Ectodermal cell (in vitro differentiated cells): ENCODE measurements at regions not wholly inside any gene's neighbourhood (a gene's known extent, or its start where the extent isn't known, plus 50 kb on each side); places are given as distances from the start of the nearest gene placed in this dataset.

Experiments
- H3K27ac ChIP-seq: 2 replicates; pipeline ENCODE4 v1.7.0; 2013; ENCODE audit warnings: mild to moderate bottlenecking, low read depth, low read length; ENCODE audit not compliant: insufficient read depth, poor library complexity, severe bottlenecking
- H3K27me3 ChIP-seq: 2 replicates; pipeline ENCODE4 v1.7.0; 2013; ENCODE audit warnings: mild to moderate bottlenecking, low read length; ENCODE audit not compliant: insufficient read depth, control insufficient read depth, poor library complexity, severe bottlenecking
- H3K36me3 ChIP-seq: one replicate; pipeline ENCODE4 v1.7.0; 2013; ENCODE audit warnings: low read length; ENCODE audit not compliant: control insufficient read depth, insufficient read depth
- H3K4me1 ChIP-seq: one replicate; pipeline ENCODE4 v1.7.0; 2013; ENCODE audit warnings: low read length; ENCODE audit not compliant: control insufficient read depth, insufficient read depth
- H3K4me3 ChIP-seq: 2 replicates; pipeline ENCODE4 v1.7.0; 2013; ENCODE audit warnings: low read depth, low read length, control low read depth; ENCODE audit not compliant: insufficient read depth
- H3K9me3 ChIP-seq: 2 replicates; pipeline ENCODE4 v1.7.0; 2013; ENCODE audit warnings: mild to moderate bottlenecking, low read length, moderate library complexity; ENCODE audit not compliant: control insufficient read depth
- WGBS, 2 experiments: methylation state at CpG; one replicate each; pipeline ENCODE4 v1.1.7; 2013; ENCODE audit warnings: missing lambda C conversion rate in 2 of 2; 5-methylcytosine and 5-hydroxymethylcytosine counted together

DNA sequence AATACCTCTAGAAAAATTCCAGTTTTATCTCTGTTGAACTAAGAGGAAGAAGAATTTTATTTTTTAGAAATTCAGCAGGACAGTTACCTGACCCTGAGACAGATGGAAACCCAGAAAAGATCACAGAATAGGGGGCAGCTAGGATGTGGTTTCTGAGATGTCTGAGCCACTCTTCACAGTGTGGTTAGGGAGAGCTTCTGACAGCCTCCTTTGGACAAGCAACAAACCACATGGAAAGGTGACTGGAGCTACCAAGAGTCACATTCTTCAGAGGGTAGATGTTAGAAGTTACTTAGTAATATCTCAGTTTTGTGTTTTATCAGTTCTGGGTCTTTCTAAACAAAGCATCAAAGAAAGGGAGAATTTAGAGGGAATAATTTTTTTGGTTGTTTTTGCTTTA is 117.3 kb upstream of the NAP1L1 start:
- Histone ChIP-seq H3K4me1 (no peaks in the 10 kb centered on the region), H3K27me3 (no peaks in the 10 kb centered on the region)

DNA sequence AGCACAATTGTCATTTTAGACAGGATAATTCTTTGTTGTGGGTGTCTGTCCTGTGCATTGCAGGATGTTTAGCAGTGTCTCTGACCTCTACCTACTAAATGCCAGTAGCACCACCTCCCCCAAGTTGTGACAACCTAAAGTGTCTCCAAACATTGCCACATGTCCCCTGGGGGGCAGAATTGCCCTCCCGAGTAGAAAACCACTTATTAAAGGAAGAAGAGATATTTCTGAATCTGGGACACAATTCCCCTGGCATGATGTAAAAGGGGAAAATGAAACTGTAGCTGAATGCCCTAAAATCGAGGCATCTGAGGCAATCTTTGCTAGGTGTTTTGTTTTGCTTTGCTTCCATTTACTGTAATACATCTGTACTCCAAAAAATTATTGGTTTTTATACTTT is 116.8 kb upstream of the NAP1L1 start:
- 79 to 89% methylated on average over 1 to 2 of the region's 2 CpGs for WGBS, 2 experiments
- no peak overlapping the region for H3K27ac ChIP-seq

More for the DNA sequence above, 117.3 kb upstream of the NAP1L1 start:
- no peak overlapping the region for H3K4me3 ChIP-seq
- no peaks in the 10 kb centered on the region for H3K36me3 ChIP-seq
- H3K27ac ChIP-seq = no peak overlapping the region
- no peaks in the 10 kb centered on the region for H3K9me3 ChIP-seq

GRCh38 chr12:76199808-76200207 is 115.3 kb upstream of the NAP1L1 start:
- Histone ChIP-seq H3K9me3 (no peaks in the 10 kb centered on the region), H3K27ac (no peak overlapping the region), H3K4me1 (no peaks in the 10 kb centered on the region), H3K27me3 (no peaks in the 10 kb centered on the region), H3K4me3 (no peak overlapping the region), H3K36me3 (no peaks in the 10 kb centered on the region)
- WGBS, 2 experiments = 91 to 97% methylated on average over 2 of the region's 2 CpGs

More for the DNA sequence above, 116.8 kb upstream of the NAP1L1 start:
- H3K27me3 ChIP-seq = no peaks in the 10 kb centered on the region
- no peaks in the 10 kb centered on the region for H3K4me1 ChIP-seq
- H3K4me3 ChIP-seq = no peak overlapping the region
- H3K9me3 ChIP-seq = no peaks in the 10 kb centered on the region
- H3K36me3 ChIP-seq = no peaks in the 10 kb centered on the region

DNA sequence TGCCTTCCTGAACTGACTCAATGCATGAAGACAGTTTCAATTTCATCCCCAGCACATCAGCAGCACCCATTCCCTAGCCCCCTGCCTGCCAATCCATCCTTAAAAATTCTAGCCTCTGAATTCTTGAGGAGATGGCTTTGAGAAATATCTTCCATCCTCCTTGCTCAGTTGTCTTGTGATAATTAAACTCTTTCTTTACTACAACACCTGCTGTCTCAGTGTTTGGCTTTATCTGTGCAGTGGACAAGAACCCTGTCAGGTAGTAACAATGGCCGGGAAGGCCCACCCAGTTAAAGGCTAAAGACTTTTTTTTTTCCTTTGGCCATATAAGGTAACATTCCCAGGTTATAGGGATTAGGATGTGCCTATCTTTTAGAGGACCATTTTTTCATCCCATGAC is 114.4 kb upstream of the NAP1L1 start:
- H3K4me3 ChIP-seq = no peak overlapping the region
- no peak overlapping the region for H3K27ac ChIP-seq
- 94 to 100% methylated on average over 1 of the region's 1 CpG for WGBS, 2 experiments
- H3K9me3 ChIP-seq = no peaks in the 10 kb centered on the region
- no peaks in the 10 kb centered on the region for H3K36me3 ChIP-seq
- H3K4me1 ChIP-seq = no peaks in the 10 kb centered on the region
- no peaks in the 10 kb centered on the region for H3K27me3 ChIP-seq

DNA sequence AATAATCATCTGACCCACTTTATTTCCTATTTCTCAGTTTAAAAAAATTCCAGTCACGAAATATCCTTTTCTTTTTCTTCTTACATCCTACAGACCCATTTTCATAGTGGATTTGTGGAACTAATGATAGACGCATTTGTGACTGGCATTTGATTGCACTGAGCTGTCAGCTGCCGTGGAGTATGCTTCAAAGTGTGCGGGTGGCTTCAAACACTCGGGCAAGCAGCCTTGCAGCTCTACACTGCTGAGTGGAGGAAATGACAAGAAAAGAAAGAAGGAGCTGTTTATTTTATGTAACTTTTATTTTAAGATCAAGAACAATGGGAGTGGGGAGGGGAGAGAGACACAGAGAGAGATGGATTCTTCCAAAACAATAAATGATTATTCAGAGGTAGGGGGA is 112.8 kb upstream of the NAP1L1 start:
- H3K4me3 ChIP-seq = no peak overlapping the region
- no peak overlapping the region for H3K27ac ChIP-seq
- 90 to 96% methylated on average over 5 of the region's 5 CpGs for WGBS, 2 experiments
- H3K36me3 ChIP-seq = no peaks in the 10 kb centered on the region
- no peaks in the 10 kb centered on the region for H3K27me3 ChIP-seq
- no peaks in the 10 kb centered on the region for H3K9me3 ChIP-seq
- no peaks in the 10 kb centered on the region for H3K4me1 ChIP-seq

DNA sequence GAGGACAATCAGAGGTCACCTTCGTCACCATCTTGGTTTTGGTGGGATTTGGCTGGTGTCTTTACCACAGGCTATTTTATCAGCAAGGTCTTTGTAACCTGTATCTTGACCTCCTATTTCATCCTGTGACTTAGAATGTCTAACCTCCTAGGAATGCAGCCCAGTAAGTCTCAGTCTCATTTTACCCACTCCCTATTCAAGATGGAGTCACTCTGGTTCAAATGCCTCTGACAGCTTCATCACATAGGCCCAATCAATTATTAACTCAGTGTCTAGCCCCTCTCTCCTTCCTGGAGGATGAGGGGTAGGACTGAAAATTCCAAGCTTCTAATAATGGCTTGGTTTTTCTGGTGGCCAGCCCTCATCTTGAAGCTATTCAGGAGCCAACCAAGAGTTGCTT is 111.4 kb upstream of the NAP1L1 start:
- 43 to 65% methylated on average over 1 of the region's 1 CpG for WGBS, 2 experiments

DNA sequence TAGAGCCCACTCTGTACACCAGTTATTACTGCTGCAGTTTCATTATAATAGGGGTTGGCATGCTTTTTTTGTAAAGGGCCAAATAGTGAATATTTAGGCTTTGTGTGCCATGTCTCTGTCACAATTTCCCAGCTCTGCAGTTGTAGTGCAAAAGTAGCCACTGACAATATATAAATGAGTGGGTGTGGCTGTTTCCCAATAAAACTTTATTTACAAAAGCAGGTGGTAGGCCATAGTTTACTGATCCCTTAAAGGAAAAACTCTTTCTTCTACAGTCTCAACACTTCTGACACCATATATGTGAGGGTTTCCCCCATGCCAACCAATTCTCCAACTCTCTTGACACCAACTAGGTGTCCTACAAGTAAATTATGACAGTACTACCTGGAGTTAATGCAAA is 110.2 kb upstream of the NAP1L1 start:
- no peaks in the 10 kb centered on the region for H3K4me1 ChIP-seq
- no peaks in the 10 kb centered on the region for H3K9me3 ChIP-seq
- no peak overlapping the region for H3K4me3 ChIP-seq
- H3K36me3 ChIP-seq = no peaks in the 10 kb centered on the region
- no peak overlapping the region for H3K27ac ChIP-seq
- H3K27me3 ChIP-seq = no peaks in the 10 kb centered on the region

More for the DNA sequence above, 111.4 kb upstream of the NAP1L1 start:
- Histone ChIP-seq H3K27ac (no peak overlapping the region), H3K27me3 (no peaks in the 10 kb centered on the region), H3K4me3 (no peak overlapping the region), H3K4me1 (no peaks in the 10 kb centered on the region), H3K9me3 (no peaks in the 10 kb centered on the region), H3K36me3 (no peaks in the 10 kb centered on the region)

DNA sequence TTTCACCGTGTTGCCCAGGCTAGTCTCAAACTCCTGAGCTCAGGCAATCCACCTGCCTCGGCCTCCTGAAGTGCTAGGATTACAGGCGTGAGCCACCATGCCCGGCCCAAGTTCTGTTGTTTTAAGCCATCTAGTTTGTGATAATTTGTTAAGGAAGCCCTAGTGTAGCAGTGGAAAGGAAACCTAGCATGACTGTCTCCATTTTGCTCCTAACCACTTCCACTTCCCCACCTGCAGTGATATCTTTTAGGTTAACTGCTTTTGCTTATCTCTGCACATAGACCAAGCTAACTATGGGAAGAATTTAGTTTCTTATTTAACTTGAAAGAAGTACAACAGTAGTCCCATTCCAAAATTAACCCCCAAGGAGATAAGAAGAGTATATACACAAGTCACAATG is 109.5 kb upstream of the NAP1L1 start:
- Histone ChIP-seq H3K27me3 (no peaks in the 10 kb centered on the region), H3K36me3 (no peaks in the 10 kb centered on the region), H3K9me3 (no peaks in the 10 kb centered on the region), H3K4me3 (no peak overlapping the region), H3K27ac (no peak overlapping the region), H3K4me1 (no peaks in the 10 kb centered on the region)
- 91 to 92% methylated on average over 4 of the region's 4 CpGs for WGBS, 2 experiments

DNA sequence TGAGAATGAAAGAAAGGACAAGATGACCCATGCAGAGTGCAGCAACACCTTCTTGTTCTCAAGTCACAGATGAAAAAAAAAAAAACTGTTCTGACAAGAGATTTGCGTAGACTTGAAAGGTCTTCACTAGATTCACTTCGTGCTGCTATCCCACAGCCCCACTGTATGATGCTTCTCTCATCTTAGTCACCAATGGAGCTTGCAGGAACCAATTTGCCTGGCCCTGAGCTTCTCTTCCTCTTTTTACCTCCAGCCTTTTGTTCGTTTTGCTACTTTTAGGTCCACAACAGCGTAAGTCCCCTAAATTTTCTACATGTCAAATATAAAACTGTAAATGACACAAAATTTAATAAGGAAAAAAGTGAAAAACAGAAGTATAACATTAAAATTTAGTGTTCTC is 107.9 kb upstream of the NAP1L1 start:
- 91 to 93% methylated on average over 4 of the region's 4 CpGs for WGBS, 2 experiments
- Histone ChIP-seq H3K4me1 (no peaks in the 10 kb centered on the region), H3K36me3 (no peaks in the 10 kb centered on the region), H3K27me3 (no peaks in the 10 kb centered on the region), H3K4me3 (no peak overlapping the region), H3K27ac (no peak overlapping the region), H3K9me3 (no peaks in the 10 kb centered on the region)

- H3K4me3 ChIP-seq = no peak overlapping the region
- H3K4me1 ChIP-seq = peaks cover 5% of the 10 kb centered on the region
- no peaks in the 10 kb centered on the region for H3K36me3 ChIP-seq
- H3K27ac ChIP-seq = no peak overlapping the region
- H3K9me3 ChIP-seq = no peaks in the 10 kb centered on the region
- WGBS, 2 experiments = 78 to 79% methylated on average over 1 to 2 of the region's 2 CpGs
- no peaks in the 10 kb centered on the region for H3K27me3 ChIP-seq
These were observed 105.8 kb upstream of the NAP1L1 start for GRCh38 chr12:76190299-76190698.

DNA sequence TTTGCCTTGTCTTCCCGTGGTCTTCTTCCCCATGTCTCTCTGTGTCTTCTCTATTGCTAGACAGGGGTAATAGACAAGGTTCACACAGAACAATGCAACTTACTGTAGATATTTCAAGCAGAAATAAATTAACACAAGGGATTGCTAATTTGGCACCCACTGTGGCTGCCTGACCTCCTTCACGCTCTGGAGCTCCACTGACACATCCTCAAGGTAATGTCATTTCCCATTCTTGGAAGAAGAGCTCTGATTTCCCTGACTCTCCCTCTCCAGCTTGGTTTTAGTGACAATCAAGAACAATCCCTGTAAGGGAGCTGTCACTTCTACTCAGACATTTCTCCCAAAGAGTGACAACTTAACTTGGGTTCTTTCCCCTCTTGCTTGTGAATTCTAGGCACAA is 105.4 kb upstream of the NAP1L1 start:
- Histone ChIP-seq H3K4me3 (no peak overlapping the region), H3K27me3 (no peaks in the 10 kb centered on the region), H3K4me1 (peaks cover 5% of the 10 kb centered on the region), H3K9me3 (no peaks in the 10 kb centered on the region), H3K36me3 (no peaks in the 10 kb centered on the region), H3K27ac (no peak overlapping the region)
- WGBS, 2 experiments = 90 to 91% methylated on average over 2 of the region's 2 CpGs
